ENCODE measurements at regions not wholly inside any gene's neighbourhood (a gene's known extent, or its start where the extent isn't known, plus 50 kb on each side); places are given as distances from the start of the nearest gene placed in this dataset.

DNA sequence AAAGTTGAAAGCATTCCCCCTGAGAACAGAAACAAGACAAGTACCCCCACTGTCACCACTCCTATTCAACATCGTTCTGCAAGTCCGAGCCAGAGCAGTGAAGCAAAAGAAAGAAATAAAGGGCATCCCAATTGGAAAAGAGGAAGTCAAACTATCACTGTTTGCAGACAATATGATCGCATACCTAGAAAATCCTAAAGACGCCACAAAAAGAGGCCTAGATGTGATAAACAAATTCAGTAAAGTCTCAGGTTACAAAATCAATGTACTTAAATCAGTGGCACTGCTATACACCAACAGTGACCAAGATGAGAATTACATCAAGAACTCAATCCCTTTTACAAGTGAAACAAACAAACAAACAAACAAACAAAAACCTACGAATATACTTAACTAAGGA, 87.7 kb upstream of the COCH start:
- ChIA-PET CTCF (no interaction called here), POLR2A (no interaction called here)
- no peak for DNase-seq (ENCODE audit: extremely low spot score)
- TF ChIP-seq, protein P1, sequence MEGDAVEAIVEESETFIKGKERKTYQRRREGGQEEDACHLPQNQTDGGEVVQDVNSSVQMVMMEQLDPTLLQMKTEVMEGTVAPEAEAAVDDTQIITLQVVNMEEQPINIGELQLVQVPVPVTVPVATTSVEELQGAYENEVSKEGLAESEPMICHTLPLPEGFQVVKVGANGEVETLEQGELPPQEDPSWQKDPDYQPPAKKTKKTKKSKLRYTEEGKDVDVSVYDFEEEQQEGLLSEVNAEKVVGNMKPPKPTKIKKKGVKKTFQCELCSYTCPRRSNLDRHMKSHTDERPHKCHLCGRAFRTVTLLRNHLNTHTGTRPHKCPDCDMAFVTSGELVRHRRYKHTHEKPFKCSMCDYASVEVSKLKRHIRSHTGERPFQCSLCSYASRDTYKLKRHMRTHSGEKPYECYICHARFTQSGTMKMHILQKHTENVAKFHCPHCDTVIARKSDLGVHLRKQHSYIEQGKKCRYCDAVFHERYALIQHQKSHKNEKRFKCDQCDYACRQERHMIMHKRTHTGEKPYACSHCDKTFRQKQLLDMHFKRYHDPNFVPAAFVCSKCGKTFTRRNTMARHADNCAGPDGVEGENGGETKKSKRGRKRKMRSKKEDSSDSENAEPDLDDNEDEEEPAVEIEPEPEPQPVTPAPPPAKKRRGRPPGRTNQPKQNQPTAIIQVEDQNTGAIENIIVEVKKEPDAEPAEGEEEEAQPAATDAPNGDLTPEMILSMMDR (IDR thresholded peaks at IDR 0.05; ENCODE audit: control extremely low read depth, extremely low read depth, low read depth, missing control alignments), result no peak

DNA sequence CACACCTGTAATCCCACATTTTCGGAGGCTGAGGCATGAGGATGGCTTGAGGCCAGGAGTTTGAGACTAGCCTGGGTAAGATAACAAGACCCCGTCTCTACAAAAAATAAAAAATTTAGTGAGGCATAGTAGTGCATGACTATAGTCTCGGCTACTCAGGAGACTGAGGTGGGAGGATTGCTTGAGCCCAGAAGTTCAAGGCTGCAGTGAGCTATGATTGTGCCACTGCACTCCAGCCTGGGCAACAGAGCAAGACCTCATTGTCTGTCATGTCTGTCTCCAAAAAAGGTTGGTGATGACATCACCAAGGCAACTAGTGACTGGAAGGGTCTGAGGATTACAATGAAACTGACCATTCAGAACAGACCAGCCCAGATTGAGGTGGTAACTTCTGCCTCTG, 83.5 kb upstream of the COCH start:
- CTCF ChIA-PET, result no interaction called here
- DNase-seq (ENCODE audit: extremely low spot score), result no peak
- TF ChIP-seq, protein P1 (IDR thresholded peaks at IDR 0.05; ENCODE audit: control extremely low read depth, extremely low read depth, low read depth, missing control alignments), result no peak
- POLR2A ChIA-PET, result no interaction called here

DNA sequence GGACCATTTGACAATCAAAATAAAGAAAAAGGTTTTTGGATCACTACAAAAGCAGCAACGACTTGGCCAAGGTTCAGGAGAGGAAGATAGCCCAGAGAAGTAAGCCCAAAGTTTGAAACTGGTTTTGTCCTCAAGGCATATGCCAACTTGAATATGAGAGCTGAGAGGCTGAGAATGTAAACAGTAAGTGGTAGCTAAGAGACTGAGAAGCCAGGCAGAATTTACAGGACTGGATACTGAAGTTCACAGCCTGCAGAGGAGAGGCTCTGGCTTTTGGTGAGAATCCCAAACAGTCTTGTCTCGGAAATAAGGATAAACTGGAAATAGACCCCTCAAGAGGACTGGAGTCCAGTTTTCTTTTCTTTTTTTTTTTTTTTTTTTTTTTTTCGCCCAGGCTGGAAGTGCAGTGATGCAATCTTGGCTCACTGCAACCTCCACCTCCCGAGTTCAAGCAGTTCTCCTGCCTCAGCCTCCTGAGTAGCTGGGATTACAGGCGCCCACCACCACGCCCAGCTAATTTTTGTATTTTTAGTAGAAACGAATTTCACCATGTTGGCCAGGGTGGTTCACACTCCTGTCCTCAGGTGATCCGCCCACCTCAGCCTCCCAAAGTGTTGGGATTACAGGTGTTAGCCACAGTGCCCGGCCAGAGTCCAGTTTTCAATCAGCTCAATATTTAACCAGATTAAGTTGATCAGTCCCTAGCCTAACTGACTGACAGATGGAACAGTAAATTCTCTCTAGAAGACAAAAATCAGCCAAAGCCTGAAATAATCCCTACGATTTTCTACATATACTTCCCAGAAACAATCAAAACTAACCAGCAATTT, 82.6 kb upstream of the COCH start:
- TF ChIP-seq, protein P1 (IDR thresholded peaks at IDR 0.05; ENCODE audit: control extremely low read depth, extremely low read depth, low read depth, missing control alignments), result no peak
- POLR2A ChIA-PET, result no interaction called here
- DNase-seq (ENCODE audit: extremely low spot score), result no peak
- CTCF ChIA-PET, result interaction anchor here (1.7 kb wide), 1 partner anchor 12 kb away, joined by 6 read pairs; no protein-coding TSS in a partner anchor

DNA sequence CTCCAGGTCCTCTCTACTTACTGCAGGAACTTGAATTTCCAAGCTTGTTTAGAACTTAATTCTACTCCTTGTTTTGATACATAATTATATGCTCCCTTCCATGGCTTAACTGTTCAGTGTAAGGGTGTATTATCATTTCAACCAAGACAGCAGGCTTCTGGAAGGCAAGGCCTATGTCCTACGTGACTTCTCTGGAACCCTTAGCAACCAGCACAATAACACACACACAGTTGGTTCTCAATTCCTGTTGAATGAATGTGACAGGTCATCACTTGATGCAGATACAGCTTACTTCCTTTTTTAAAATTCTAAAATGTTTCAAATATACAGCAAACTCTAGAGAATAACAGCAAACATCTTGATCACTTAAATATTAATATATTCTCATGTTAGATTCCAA, 77.7 kb upstream of the COCH start:
- CTCF ChIA-PET, result no interaction called here
- no peak for DNase-seq (ENCODE audit: extremely low spot score)
- POLR2A ChIA-PET, result no interaction called here
- TF ChIP-seq, protein P1 (IDR thresholded peaks at IDR 0.05; ENCODE audit: control extremely low read depth, extremely low read depth, low read depth, missing control alignments), result no peak

DNA sequence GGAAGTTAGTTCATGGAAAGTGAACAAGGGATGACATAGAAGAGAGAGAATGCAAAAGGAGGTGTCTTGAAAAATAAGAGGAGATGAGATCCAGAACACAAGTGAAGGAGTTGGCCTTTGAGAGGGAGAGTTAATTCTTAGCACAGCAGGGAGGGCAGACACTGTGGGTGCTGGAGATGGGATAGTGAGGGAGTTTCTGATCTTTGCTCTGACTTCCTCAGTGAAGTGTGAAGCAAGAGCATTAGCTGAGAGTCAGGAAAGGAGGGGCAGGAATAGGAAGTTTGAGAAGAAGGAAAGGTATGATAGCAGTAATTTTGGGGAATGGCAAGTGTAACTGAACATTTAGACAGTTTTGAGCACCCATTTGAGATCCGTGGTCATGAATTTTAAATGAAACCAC, 75.8 kb upstream of the COCH start:
- no peak for DNase-seq (ENCODE audit: extremely low spot score)
- ChIA-PET CTCF (interaction anchor here (0.7 kb wide), 1 partner anchor 26 kb away, joined by 3 read pairs; no protein-coding TSS in a partner anchor), POLR2A (no interaction called here)
- TF ChIP-seq, protein P1 (IDR thresholded peaks at IDR 0.05; ENCODE audit: control extremely low read depth, extremely low read depth, low read depth, missing control alignments), result no peak

DNA sequence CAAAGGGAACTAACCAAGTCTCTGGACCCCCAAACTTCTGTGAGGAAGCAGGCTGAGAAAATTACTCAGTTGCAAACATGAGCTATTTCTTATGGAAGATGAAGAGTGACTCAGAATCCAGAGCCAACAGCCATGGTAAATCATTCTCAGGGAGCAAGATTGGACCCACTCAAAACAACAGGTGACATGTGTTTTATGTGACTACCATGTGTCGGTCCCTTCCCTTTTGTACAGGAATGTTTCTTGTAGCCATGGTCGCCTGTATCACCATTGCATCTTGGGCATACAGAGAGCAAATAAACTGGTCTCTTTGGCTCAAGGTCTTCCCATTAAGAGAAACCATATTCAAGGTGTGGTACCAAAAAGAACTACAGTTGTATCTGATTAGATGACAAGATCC, 75.4 kb upstream of the COCH start:
- TF ChIP-seq, protein P1 (IDR thresholded peaks at IDR 0.05; ENCODE audit: control extremely low read depth, extremely low read depth, low read depth, missing control alignments), result no peak
- no peak for DNase-seq (ENCODE audit: extremely low spot score)
- ChIA-PET POLR2A (no interaction called here), CTCF (no interaction called here)
